GM21526 (cell line): ENCODE measurements at regions not wholly inside any gene's neighbourhood (a gene's known extent, or its start where the extent isn't known, plus 50 kb on each side); places are given as distances from the start of the nearest gene placed in this dataset.

Experiments
- ATAC-seq: cut with Tn5 transposase; IDR thresholded peaks from one replicate; pipeline ENCODE4 v1.9.1; 2021; ENCODE audit warnings: moderate library complexity; ENCODE audit not compliant: unreplicated experiment, low FRiP score

GRCh38 chr9:7899753-7900152 is 100.2 kb upstream of the DMAC1 start:
- ATAC-seq = no peak

- ATAC-seq = no peak
These were observed 94.7 kb upstream of the DMAC1 start for GRCh38 chr9:7894231-7894630.

GRCh38 chr9:7892975-7893374 is 93.4 kb upstream of the DMAC1 start:
- no peak for ATAC-seq

GRCh38 chr9:7879551-7880245 is 80.1 kb upstream of the DMAC1 start:
- no peak for ATAC-seq

- ATAC-seq = no peak
These were observed 72.6 kb upstream of the DMAC1 start for GRCh38 chr9:7871977-7872730.

- no peak for ATAC-seq
These were observed 69.8 kb upstream of the DMAC1 start for GRCh38 chr9:7869340-7869739.

- ATAC-seq = no peak
These were observed 62.6 kb upstream of the DMAC1 start for GRCh38 chr9:7862170-7862569.

- ATAC-seq = no peak
These were observed 61.5 kb upstream of the DMAC1 start for GRCh38 chr9:7861086-7861485.

GRCh38 chr9:7860335-7860709 is 60.7 kb upstream of the DMAC1 start:
- ATAC-seq = no peak

GRCh38 chr9:7859701-7860334 is 60.2 kb upstream of the DMAC1 start:
- ATAC-seq = no peak

- ATAC-seq = no peak
These were observed 58.6 kb upstream of the DMAC1 start for GRCh38 chr9:7858166-7858565.

GRCh38 chr9:7854763-7855162 is 55.2 kb upstream of the DMAC1 start:
- no peak for ATAC-seq
